NCI-H128 (cell line): ENCODE measurements at regions not wholly inside any gene's neighbourhood (a gene's known extent, or its start where the extent isn't known, plus 50 kb on each side); places are given as distances from the start of the nearest gene placed in this dataset.
"Not testable (repeated sequence)": the region's sequence is repeated elsewhere in the genome, so short reads cannot be mapped to it uniquely, and the experiment has no call there.

ENCODE experiments used
- DNase-seq: peaks from one replicate; lab custom pipeline; 2025; ENCODE audit not compliant: unreplicated experiment; lab: John Stamatoyannopoulos, UW

GRCh38 chr3:118765636-118766305, 268.9 kb downstream of the IGSF11 start:
- no peak for DNase-seq

- no peak for DNase-seq
These were observed 268.4 kb downstream of the IGSF11 start for GRCh38 chr3:118766306-118766669.

- DNase-seq, result no peak
These were observed 262.6 kb downstream of the IGSF11 start for GRCh38 chr3:118772036-118772435.

GRCh38 chr3:118772547-118773011, 262.1 kb downstream of the IGSF11 start:
- DNase-seq, result no peak

DNA sequence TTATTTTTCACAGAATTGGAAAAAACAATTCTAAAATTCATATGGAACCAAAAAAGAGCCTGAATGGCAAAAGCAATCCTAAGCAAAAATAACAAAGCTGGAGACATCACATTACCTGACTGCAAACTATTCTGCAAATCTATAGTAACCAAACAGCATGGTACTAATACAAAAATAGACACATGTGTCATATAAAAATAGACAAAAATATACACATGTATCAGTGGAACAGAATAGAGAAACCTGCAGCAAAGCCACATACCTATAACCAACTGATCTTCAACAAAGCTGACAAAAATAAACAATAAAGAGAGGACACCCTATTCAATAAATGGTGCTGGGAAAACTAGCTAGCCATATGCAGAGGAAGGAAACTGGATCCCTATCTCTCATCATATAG, 259.6 kb downstream of the IGSF11 start:
- no peak for DNase-seq

DNA sequence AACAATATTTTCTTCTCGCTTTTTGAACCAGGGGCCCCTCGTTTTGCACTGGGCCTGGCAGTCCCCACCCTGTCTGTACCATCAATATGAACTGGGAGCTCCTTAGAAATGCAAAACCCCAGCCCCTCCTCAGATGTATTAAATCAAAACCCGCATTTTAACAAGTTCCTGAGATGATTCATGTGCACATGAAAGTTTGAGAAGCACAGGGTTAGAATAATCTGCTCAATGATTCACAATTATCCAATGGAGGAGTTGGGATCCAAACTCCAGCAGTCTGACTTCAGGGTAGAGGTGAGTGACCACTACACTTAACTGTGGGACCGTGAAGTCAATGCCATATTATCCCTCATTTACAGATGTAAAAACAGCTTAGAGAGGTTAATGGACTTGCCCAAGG, 256.4 kb downstream of the IGSF11 start:
- no peak for DNase-seq

DNA sequence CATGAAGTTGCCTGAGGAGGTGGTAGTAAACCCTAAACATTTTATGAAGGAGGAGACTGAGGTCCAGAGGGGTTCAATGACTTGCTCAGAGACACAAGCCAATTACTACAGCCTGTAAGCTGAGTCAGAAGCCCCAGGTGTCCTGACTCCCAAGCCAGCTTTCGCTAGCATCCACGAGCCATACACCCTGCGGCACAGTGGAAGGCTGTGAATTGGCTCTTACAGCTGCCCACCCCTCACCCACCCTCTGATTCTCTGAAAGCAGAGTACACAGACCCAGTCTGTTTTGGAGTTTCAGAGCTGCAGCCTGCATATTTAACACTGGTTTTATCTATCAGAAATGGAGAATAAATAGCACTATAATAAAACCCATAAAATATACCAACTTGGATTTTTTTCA, 253.4 kb downstream of the IGSF11 start:
- DNase-seq, result no peak

DNA sequence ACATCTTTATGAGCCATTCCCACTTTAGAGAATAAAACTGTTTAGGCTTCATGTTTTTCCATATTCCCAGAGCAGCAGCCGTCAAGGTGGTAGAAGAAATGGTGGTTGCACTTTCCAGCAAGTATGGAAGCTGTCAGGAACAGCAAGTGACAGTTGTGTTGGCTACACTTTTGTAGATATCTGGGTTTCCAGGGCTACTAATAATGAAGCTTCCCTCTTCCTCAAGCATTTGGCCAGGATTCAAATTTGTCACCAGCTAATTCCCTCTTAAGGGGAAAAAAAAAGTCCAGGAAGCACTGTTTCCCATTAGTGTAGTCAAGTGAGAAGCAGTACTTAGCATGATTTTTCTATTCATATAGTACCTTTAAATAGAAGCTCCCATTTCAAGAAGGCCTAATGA, 252.8 kb downstream of the IGSF11 start:
- DNase-seq, result no peak

- no peak for DNase-seq
These were observed 251.9 kb downstream of the IGSF11 start for GRCh38 chr3:118782755-118783202.

GRCh38 chr3:118785415-118785814, 249.2 kb downstream of the IGSF11 start:
- DNase-seq, result no peak

GRCh38 chr3:118791246-118791645, 243.4 kb downstream of the IGSF11 start:
- DNase-seq, result no peak

- DNase-seq, result no peak
These were observed 242.5 kb downstream of the IGSF11 start for GRCh38 chr3:118792191-118792590.

GRCh38 chr3:118793176-118793575, 241.5 kb downstream of the IGSF11 start:
- DNase-seq, result no peak

GRCh38 chr3:118799303-118799702, 235.3 kb downstream of the IGSF11 start:
- DNase-seq, result no peak

GRCh38 chr3:118801899-118802298, 232.7 kb downstream of the IGSF11 start:
- no peak for DNase-seq

GRCh38 chr3:118802325-118803095, 232.1 kb downstream of the IGSF11 start:
- no peak for DNase-seq

GRCh38 chr3:118803096-118803476, 231.6 kb downstream of the IGSF11 start:
- DNase-seq, result no peak

DNA sequence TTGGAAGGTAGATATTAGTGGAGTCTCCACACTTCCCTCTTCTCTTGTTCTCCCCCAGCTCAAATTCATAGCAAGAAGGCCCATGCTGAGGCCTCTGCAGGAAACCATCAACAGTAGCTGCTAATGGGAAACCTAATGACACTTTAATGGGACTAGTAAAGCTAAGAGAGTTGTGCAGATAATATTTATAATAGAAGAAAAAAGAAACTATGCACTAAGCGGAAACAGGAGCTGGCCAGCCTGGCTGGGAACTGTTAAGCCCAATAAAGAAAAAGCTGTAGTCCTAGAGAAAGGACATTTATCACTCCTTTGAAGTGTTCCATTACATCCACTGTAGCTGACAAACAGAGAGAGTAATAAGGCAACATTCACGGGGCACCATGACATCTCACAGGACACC, 229.6 kb downstream of the IGSF11 start:
- DNase-seq, result peak; percentile 73

- DNase-seq, result no peak
These were observed 228.2 kb downstream of the IGSF11 start for GRCh38 chr3:118806423-118806822.

- not testable (repeated sequence) for DNase-seq
These were observed 227.3 kb downstream of the IGSF11 start for GRCh38 chr3:118807349-118807748.

DNA sequence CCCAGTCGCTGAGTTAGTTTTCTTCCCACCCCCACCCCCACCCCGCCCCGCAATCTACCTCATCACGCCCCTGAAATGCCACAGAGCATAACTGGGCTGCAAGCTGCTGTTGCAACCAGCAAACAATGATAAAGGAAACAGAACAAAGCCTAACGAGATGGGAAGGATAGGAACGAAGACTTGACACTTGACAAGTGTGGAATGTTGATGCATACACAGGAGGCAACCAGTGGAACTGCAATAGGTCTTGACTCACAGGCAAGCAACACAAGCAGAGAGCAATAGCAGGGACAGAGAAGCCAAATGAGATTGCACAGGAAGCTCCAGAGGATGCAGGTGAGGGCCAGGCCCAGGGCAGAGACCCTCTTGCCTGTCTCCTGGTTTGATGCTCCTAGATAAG, 225.9 kb downstream of the IGSF11 start:
- no peak for DNase-seq

GRCh38 chr3:118809696-118810498, 224.7 kb downstream of the IGSF11 start:
- DNase-seq, result no peak
